ENCODE measurements at regions not wholly inside any gene's neighbourhood (a gene's known extent, or its start where the extent isn't known, plus 50 kb on each side); places are given as distances from the start of the nearest gene placed in this dataset.
"Not testable (repeated sequence)": the region's sequence is repeated elsewhere in the genome, so short reads cannot be mapped to it uniquely, and the experiment has no call there.

- Histone ChIP-seq H3K4me1 (ENCODE audit: insufficient read depth, low read length, poor library complexity, severe bottlenecking) (no peaks in the 10 kb centered on the region), H3K79me2 (ENCODE audit: insufficient read depth, low read depth, low read length) (no peaks in the 10 kb centered on the region), H3K27ac (ENCODE audit: low read depth, low read length, poor library complexity, severe bottlenecking) (no peak overlapping the region), H3K4me2 (ENCODE audit: low read length) (no peak overlapping the region), H3K9me2 (ENCODE audit: insufficient read depth, low read length) (no peaks in the 10 kb centered on the region), H2AFZ (ENCODE audit: low read length) (no peak overlapping the region), H3K9me3 (ENCODE audit: low read length) (no peaks in the 10 kb centered on the region), H3K36me3 (ENCODE audit: insufficient read depth, low read length) (no peaks in the 10 kb centered on the region), H3K4me3 (ENCODE audit: low read depth, low read length, poor library complexity, severe bottlenecking) (no peak overlapping the region), H4K20me1 (ENCODE audit: insufficient read depth, low read length) (no peaks in the 10 kb centered on the region)
- DNase-seq (ENCODE audit: low spot score) = no peak
- BruUV-seq (replicated peaks) = no TSS peak
- ChIA-PET CTCF (ENCODE audit: unreplicated experiment) (no interaction called here), POLR2A (no interaction called here)
- intact Hi-C loops (cut with micrococcal nuclease; ENCODE audit: unreplicated experiment) = no loop called here
- TF ChIP-seq, protein P1, sequence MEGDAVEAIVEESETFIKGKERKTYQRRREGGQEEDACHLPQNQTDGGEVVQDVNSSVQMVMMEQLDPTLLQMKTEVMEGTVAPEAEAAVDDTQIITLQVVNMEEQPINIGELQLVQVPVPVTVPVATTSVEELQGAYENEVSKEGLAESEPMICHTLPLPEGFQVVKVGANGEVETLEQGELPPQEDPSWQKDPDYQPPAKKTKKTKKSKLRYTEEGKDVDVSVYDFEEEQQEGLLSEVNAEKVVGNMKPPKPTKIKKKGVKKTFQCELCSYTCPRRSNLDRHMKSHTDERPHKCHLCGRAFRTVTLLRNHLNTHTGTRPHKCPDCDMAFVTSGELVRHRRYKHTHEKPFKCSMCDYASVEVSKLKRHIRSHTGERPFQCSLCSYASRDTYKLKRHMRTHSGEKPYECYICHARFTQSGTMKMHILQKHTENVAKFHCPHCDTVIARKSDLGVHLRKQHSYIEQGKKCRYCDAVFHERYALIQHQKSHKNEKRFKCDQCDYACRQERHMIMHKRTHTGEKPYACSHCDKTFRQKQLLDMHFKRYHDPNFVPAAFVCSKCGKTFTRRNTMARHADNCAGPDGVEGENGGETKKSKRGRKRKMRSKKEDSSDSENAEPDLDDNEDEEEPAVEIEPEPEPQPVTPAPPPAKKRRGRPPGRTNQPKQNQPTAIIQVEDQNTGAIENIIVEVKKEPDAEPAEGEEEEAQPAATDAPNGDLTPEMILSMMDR (conservative IDR thresholded peaks at IDR 0.05; ENCODE audit: low read length) = no peak
Measured at GRCh38 chr9:32886021-32886420, 102.7 kb downstream of the TMEM215 start.

DNA sequence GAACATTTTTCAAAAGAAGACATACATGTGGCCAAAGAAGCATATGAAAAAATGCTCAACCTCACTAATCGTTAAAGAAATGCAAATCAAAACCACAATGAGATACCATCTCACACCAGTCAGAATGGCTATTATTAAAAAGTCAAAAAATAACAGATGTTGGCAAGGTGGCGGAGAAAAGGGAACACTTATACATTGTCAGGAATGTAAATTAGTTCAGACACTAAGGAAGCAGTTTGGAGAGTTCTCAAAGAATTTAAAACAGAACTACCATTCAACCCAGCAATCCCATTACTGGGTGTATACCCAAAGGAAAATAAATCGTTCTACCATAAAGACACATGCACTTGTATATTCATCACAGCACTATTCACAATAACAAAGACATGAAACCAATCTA lies 106.9 kb downstream of the APTX start:
- H3K9me2 ChIP-seq (ENCODE audit: insufficient read depth, low read length); H3K9me3 ChIP-seq (ENCODE audit: low read length); H3K36me3 ChIP-seq (ENCODE audit: insufficient read depth, low read length); H3K4me1 ChIP-seq (ENCODE audit: insufficient read depth, low read length, poor library complexity, severe bottlenecking); H3K4me3 ChIP-seq (ENCODE audit: low read depth, low read length, poor library complexity, severe bottlenecking); POLR2A ChIA-PET; H3K27ac ChIP-seq (ENCODE audit: low read depth, low read length, poor library complexity, severe bottlenecking); DNase-seq (ENCODE audit: low spot score); H4K20me1 ChIP-seq (ENCODE audit: insufficient read depth, low read length); H2AFZ ChIP-seq (ENCODE audit: low read length); CTCF ChIA-PET (ENCODE audit: unreplicated experiment); H3K79me2 ChIP-seq (ENCODE audit: insufficient read depth, low read depth, low read length); H3K4me2 ChIP-seq (ENCODE audit: low read length); intact Hi-C loops (cut with micrococcal nuclease; ENCODE audit: unreplicated experiment); BruUV-seq (replicated peaks): not testable (repeated sequence)

DNA sequence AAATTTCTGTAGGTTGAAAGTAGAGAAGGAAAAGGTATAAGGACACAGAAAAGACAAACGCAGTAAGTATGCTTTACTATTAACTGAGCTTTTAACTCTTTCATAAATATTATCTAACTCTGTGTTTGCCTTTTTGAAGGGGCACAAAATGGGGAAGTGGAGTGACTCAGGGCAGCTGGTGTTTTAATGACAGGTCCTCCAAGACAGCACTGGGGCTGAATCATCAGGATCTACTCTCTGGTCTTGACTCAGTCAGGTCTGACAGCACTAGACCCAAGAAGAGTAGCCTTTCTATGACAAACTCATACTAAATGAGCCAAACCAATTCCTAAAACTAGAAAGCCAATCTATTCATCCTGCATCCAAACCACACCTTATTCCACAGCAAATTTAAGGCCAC lies 102.2 kb downstream of the APTX start:
- no peak overlapping the region for H2AFZ ChIP-seq (ENCODE audit: low read length)
- ChIA-PET CTCF (ENCODE audit: unreplicated experiment) (no interaction called here), POLR2A (interaction anchor here (0.6 to 1.2 kb wide), 5 partner anchors 14 to 610 kb away, joined by 3 to 7 read pairs (median 4); no protein-coding TSS in a partner anchor)
- H3K9me3 ChIP-seq (ENCODE audit: low read length) = no peaks in the 10 kb centered on the region
- intact Hi-C loops (cut with micrococcal nuclease; ENCODE audit: unreplicated experiment) = no loop called here
- H3K4me1 ChIP-seq (ENCODE audit: insufficient read depth, low read length, poor library complexity, severe bottlenecking) = no peaks in the 10 kb centered on the region
- H3K9me2 ChIP-seq (ENCODE audit: insufficient read depth, low read length) = no peaks in the 10 kb centered on the region
- no peak overlapping the region for H3K4me3 ChIP-seq (ENCODE audit: low read depth, low read length, poor library complexity, severe bottlenecking)
- TF ChIP-seq, protein P1 (conservative IDR thresholded peaks at IDR 0.05; ENCODE audit: low read length) = no peak
- TF ChIP-seq EZH2phosphoT487 (IDR thresholded peaks at IDR 0.05; ENCODE audit: borderline replicate concordance, low read depth, low read length) = no peak
- H3K27ac ChIP-seq (ENCODE audit: low read depth, low read length, poor library complexity, severe bottlenecking) = no peak overlapping the region
- H3K4me2 ChIP-seq (ENCODE audit: low read length) = no peak overlapping the region
- H4K20me1 ChIP-seq (ENCODE audit: insufficient read depth, low read length) = no peaks in the 10 kb centered on the region
- no peaks in the 10 kb centered on the region for H3K79me2 ChIP-seq (ENCODE audit: insufficient read depth, low read depth, low read length)
- DNase-seq (ENCODE audit: low spot score) = no peak
- no peaks in the 10 kb centered on the region for H3K36me3 ChIP-seq (ENCODE audit: insufficient read depth, low read length)
- no TSS peak for BruUV-seq (replicated peaks)
